Liver (tissue), 8 donors: ENCODE measurements at regions not wholly inside any gene's neighbourhood (a gene's known extent, or its start where the extent isn't known, plus 50 kb on each side); places are given as distances from the start of the nearest gene placed in this dataset.
"Not testable (repeated sequence)": the region's sequence is repeated elsewhere in the genome, so short reads cannot be mapped to it uniquely, and the experiment has no call there.

Experiments
- DNase-seq: peaks from one replicate; pipeline ENCODE4 v3.0.0-alpha.2; 2017; ENCODE audit warnings: low spot score
- H3K27ac ChIP-seq, 2 donors: one replicate each; pipeline ENCODE4 v1.7.0; 2013; ENCODE audit warnings: inconsistent platforms in 2 of 2, low read length in 2 of 2, control low read depth in 1 of 2, low read depth in 1 of 2, mild to moderate bottlenecking in 1 of 2
- H3K27me3 ChIP-seq, 4 donors: one replicate each; pipeline versions ENCODE4 v1.6.1 to v1.7.0; 2013; ENCODE audit warnings: low read length in 3 of 4, inconsistent platforms in 1 of 4, mild to moderate bottlenecking in 1 of 4, moderate library complexity in 1 of 4; ENCODE audit not compliant: control insufficient read depth in 4 of 4, insufficient read depth in 4 of 4
- H3K36me3 ChIP-seq, 4 donors: one replicate each; pipeline versions ENCODE4 v1.6.1 to v1.7.0; 2013; ENCODE audit warnings: low read length in 3 of 4, mild to moderate bottlenecking in 3 of 4, low read depth in 1 of 4, moderate library complexity in 1 of 4; ENCODE audit not compliant: control insufficient read depth in 4 of 4, insufficient read depth in 3 of 4
- H3K4me1 ChIP-seq, 4 donors: one replicate each; pipeline versions ENCODE4 v1.6.1 to v1.7.0; 2013; ENCODE audit warnings: low read length in 3 of 4, mild to moderate bottlenecking in 3 of 4, moderate library complexity in 1 of 4; ENCODE audit not compliant: control insufficient read depth in 4 of 4, insufficient read depth in 4 of 4
- H3K4me3 ChIP-seq, 3 donors: one replicate each; pipeline versions ENCODE4 v1.6.1 to v1.7.0; 2013; ENCODE audit warnings: low read length in 3 of 3, control low read depth in 1 of 3, low read depth in 1 of 3, mild to moderate bottlenecking in 1 of 3
- H3K9ac ChIP-seq, 2 donors: one replicate each; pipeline ENCODE4 v1.7.0; 2013; ENCODE audit warnings: low read length in 2 of 2, mild to moderate bottlenecking in 2 of 2, moderate library complexity in 2 of 2, control low read depth in 1 of 2, low read depth in 1 of 2
- H3K9me3 ChIP-seq, 4 donors: one replicate each; pipeline versions ENCODE4 v1.6.1 to v1.7.0; 2013; ENCODE audit warnings: low read length in 3 of 4; ENCODE audit not compliant: control insufficient read depth in 4 of 4
- FOXA1 ChIP-seq: IDR thresholded peaks from 2 replicates; pipeline ENCODE4 v1.6.1; 2016; ENCODE audit warnings: antibody characterized with exemption
- FOXA2 ChIP-seq: IDR thresholded peaks from 2 replicates; pipeline ENCODE4 v1.6.1; 2016; ENCODE audit warnings: antibody characterized with exemption
- GABPA ChIP-seq, 2 donors: IDR thresholded peaks in 1 of 2; conservative IDR thresholded peaks in 1 of 2; 2 replicates each; pipeline ENCODE4 v1.6.1; 2016; ENCODE audit warnings: antibody characterized with exemption in 2 of 2, mild to moderate bottlenecking in 1 of 2, moderate library complexity in 1 of 2
- HNF4A ChIP-seq, 2 donors: conservative IDR thresholded peaks; 2 replicates each; pipeline ENCODE4 v1.6.1; 2016; ENCODE audit warnings: antibody characterized with exemption in 2 of 2, mild to moderate bottlenecking in 2 of 2
- JUND ChIP-seq, 2 donors: IDR thresholded peaks; 2 replicates each; pipeline ENCODE4 v1.6.1; 2016; ENCODE audit warnings: antibody characterized with exemption in 2 of 2
- RAD21 ChIP-seq, 2 donors: IDR thresholded peaks; 2 replicates each; pipeline ENCODE4 v1.6.1; 2016; ENCODE audit warnings: antibody characterized with exemption in 2 of 2, mild to moderate bottlenecking in 2 of 2
- SP1 ChIP-seq: IDR thresholded peaks from 2 replicates; pipeline ENCODE4 v1.6.1; 2018; ENCODE audit warnings: antibody characterized with exemption, mild to moderate bottlenecking
- TAF1 ChIP-seq: conservative IDR thresholded peaks from 2 replicates; pipeline ENCODE4 v1.6.1; 2016; ENCODE audit warnings: antibody characterized with exemption, mild to moderate bottlenecking
- WGBS: extraction: QIAGEN DNeasy Blood & Tissue Kit; methylation state at CpG from one replicate; pipeline ENCODE4 v1.1.7; 2013; 5-methylcytosine and 5-hydroxymethylcytosine counted together
- TF ChIP-seq, protein P1 (sequence below): IDR thresholded peaks from 2 replicates; pipeline ENCODE4 v1.6.1; 2016; ENCODE audit warnings: antibody characterized with exemption
- TF ChIP-seq, protein P2 (sequence below): IDR thresholded peaks from 2 replicates; pipeline ENCODE4 v1.6.1; 2016; ENCODE audit warnings: antibody characterized with exemption
- TF ChIP-seq, protein P3 (sequence below): fragments of 150-350 bp; IDR thresholded peaks from 2 replicates; pipeline ENCODE4 v1.5.1; 2017; ENCODE audit warnings: improper control_type of control experiment, low read depth, low read length; ENCODE audit not compliant: missing input control
- TF ChIP-seq, protein P4 (sequence below): IDR thresholded peaks from 2 replicates; pipeline ENCODE4 v1.6.1; 2016; ENCODE audit warnings: antibody characterized with exemption, mild to moderate bottlenecking
- donor health status: healthy.
- donor health status: healthy.
- donor health status: healthy.
- donor health status: healthy.
- donor health status: healthy.

- no peak for DNase-seq
- Histone ChIP-seq H3K9ac (no peak overlapping the region), H3K27ac (no peak overlapping the region), H3K4me3 (no peak overlapping the region), H3K27me3 (no peaks in the 10 kb centered on the region), H3K4me1 (no peaks in the 10 kb centered on the region), H3K36me3 (no peaks in the 10 kb centered on the region), H3K9me3 (no peaks in the 10 kb centered on the region)
- WGBS: 22% methylated on average over 2 of the region's 2 CpGs
- TF ChIP-seq HNF4A (conservative IDR thresholded peaks at IDR 0.05): no peak
- TF ChIP-seq JUND (IDR thresholded peaks at IDR 0.05): no peak
- no peak for TF ChIP-seq FOXA1
- no peak for TF ChIP-seq FOXA2
- TF ChIP-seq RAD21 (IDR thresholded peaks at IDR 0.05): no peak
- no peak for TF ChIP-seq SP1
- TF ChIP-seq, protein P1, sequence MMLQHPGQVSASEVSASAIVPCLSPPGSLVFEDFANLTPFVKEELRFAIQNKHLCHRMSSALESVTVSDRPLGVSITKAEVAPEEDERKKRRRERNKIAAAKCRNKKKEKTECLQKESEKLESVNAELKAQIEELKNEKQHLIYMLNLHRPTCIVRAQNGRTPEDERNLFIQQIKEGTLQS: no peak
- TF ChIP-seq, protein P2, sequence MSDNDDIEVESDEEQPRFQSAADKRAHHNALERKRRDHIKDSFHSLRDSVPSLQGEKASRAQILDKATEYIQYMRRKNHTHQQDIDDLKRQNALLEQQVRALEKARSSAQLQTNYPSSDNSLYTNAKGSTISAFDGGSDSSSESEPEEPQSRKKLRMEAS: no peak
Measured at GRCh38 chr13:78046331-78046730, 127.7 kb upstream of the EDNRB start.

- 36% methylated on average over 3 of the region's 3 CpGs for WGBS
- Histone ChIP-seq H3K4me3 (no peak overlapping the region), H3K36me3 (no peaks in the 10 kb centered on the region), H3K9ac (no peak overlapping the region), H3K27me3 (no peaks in the 10 kb centered on the region), H3K9me3 (no peaks in the 10 kb centered on the region), H3K4me1 (no peaks in the 10 kb centered on the region), H3K27ac (no peak overlapping the region)
- DNase-seq: no peak
- TF ChIP-seq, protein P3, sequence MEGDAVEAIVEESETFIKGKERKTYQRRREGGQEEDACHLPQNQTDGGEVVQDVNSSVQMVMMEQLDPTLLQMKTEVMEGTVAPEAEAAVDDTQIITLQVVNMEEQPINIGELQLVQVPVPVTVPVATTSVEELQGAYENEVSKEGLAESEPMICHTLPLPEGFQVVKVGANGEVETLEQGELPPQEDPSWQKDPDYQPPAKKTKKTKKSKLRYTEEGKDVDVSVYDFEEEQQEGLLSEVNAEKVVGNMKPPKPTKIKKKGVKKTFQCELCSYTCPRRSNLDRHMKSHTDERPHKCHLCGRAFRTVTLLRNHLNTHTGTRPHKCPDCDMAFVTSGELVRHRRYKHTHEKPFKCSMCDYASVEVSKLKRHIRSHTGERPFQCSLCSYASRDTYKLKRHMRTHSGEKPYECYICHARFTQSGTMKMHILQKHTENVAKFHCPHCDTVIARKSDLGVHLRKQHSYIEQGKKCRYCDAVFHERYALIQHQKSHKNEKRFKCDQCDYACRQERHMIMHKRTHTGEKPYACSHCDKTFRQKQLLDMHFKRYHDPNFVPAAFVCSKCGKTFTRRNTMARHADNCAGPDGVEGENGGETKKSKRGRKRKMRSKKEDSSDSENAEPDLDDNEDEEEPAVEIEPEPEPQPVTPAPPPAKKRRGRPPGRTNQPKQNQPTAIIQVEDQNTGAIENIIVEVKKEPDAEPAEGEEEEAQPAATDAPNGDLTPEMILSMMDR: no peak
- TF ChIP-seq FOXA2 (no peak), TAF1 (no peak), GABPA (IDR thresholded peaks at IDR 0.05 in 1 of 2, conservative IDR thresholded peaks at IDR 0.05 in 1 of 2) (no peak)
- TF ChIP-seq, protein P4, sequence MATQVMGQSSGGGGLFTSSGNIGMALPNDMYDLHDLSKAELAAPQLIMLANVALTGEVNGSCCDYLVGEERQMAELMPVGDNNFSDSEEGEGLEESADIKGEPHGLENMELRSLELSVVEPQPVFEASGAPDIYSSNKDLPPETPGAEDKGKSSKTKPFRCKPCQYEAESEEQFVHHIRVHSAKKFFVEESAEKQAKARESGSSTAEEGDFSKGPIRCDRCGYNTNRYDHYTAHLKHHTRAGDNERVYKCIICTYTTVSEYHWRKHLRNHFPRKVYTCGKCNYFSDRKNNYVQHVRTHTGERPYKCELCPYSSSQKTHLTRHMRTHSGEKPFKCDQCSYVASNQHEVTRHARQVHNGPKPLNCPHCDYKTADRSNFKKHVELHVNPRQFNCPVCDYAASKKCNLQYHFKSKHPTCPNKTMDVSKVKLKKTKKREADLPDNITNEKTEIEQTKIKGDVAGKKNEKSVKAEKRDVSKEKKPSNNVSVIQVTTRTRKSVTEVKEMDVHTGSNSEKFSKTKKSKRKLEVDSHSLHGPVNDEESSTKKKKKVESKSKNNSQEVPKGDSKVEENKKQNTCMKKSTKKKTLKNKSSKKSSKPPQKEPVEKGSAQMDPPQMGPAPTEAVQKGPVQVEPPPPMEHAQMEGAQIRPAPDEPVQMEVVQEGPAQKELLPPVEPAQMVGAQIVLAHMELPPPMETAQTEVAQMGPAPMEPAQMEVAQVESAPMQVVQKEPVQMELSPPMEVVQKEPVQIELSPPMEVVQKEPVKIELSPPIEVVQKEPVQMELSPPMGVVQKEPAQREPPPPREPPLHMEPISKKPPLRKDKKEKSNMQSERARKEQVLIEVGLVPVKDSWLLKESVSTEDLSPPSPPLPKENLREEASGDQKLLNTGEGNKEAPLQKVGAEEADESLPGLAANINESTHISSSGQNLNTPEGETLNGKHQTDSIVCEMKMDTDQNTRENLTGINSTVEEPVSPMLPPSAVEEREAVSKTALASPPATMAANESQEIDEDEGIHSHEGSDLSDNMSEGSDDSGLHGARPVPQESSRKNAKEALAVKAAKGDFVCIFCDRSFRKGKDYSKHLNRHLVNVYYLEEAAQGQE: no peak
Measured at GRCh38 chr13:78045916-78046315, 127.3 kb upstream of the EDNRB start.

DNA sequence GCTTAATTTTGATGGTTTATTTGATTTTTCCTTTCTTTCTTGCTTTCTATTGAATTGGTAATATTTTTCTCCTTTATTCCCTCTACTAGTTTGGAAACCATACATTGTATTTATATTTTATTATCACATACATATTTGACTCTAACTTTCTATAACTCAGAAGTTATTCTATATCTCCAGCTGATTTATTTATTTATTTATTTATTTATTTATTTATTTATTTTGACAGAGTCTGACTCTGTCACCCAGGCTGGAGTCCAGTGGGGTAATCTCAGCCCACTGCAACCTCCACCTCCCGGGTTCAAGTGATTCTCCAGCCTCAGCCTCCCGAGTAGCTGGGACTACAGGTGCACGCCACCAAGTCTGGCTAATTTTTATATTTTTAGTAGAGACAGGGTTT is 122.7 kb upstream of the EDNRB start:
- WGBS: 85% methylated on average over 3 of the region's 3 CpGs
- not testable (repeated sequence) for H3K4me1 ChIP-seq, H3K27me3 ChIP-seq, H3K27ac ChIP-seq, H3K36me3 ChIP-seq, H3K9me3 ChIP-seq, H3K9ac ChIP-seq, DNase-seq, H3K4me3 ChIP-seq
